ENCODE measurements at regions not wholly inside any gene's neighbourhood (a gene's known extent, or its start where the extent isn't known, plus 50 kb on each side); places are given as distances from the start of the nearest gene placed in this dataset.

GRCh38 chr9:108262836-108263235 is 593.0 kb downstream of the ACTL7B start:
- Histone ChIP-seq H3K27ac (no peak overlapping the region), H3K36me3 (ENCODE audit: insufficient read depth in 1 of 2, low read depth in 1 of 2) (no peaks in the 10 kb centered on the region), H3K9me3 (no peaks in the 10 kb centered on the region), H3K4me3 (no peak overlapping the region), H3K4me1 (no peaks in the 10 kb centered on the region), H3K27me3 (ENCODE audit: insufficient read depth in 3 of 3, low read length in 2 of 3) (no peaks in the 10 kb centered on the region)
- intact Hi-C loops (cut with DNase I) = loop anchor here in 1 of 2 donors (10.0 kb wide), 1 partner anchor 118 kb away; no protein-coding TSS in a partner anchor
- TF ChIP-seq CTCF (IDR thresholded peaks at IDR 0.05) = no peak
- no peak for ATAC-seq
- WGBS, 3 donors = 96 to 99% (median 98%) methylated on average over 9 of the region's 9 CpGs
- no peak for DNase-seq

- ATAC-seq (no peak), DNase-seq (no peak)
- Histone ChIP-seq H3K4me3 (no peak overlapping the region), H3K36me3 (ENCODE audit: insufficient read depth in 1 of 2, low read depth in 1 of 2) (no peaks in the 10 kb centered on the region), H3K27ac (no peak overlapping the region), H3K27me3 (ENCODE audit: insufficient read depth in 3 of 3, low read length in 2 of 3) (no peaks in the 10 kb centered on the region), H3K4me1 (no peaks in the 10 kb centered on the region), H3K9me3 (no peaks in the 10 kb centered on the region)
- TF ChIP-seq CTCF (IDR thresholded peaks at IDR 0.05) = no peak
- WGBS, 3 donors = 79 to 93% (median 86%) methylated on average over 5 of the region's 5 CpGs
- intact Hi-C loops (cut with DNase I) = loop anchor here (10.0 kb wide), 2 partner anchors 115 to 155 kb away; no protein-coding TSS in a partner anchor
These were observed 595.7 kb downstream of the ACTL7B start for GRCh38 chr9:108259917-108260675.

DNA sequence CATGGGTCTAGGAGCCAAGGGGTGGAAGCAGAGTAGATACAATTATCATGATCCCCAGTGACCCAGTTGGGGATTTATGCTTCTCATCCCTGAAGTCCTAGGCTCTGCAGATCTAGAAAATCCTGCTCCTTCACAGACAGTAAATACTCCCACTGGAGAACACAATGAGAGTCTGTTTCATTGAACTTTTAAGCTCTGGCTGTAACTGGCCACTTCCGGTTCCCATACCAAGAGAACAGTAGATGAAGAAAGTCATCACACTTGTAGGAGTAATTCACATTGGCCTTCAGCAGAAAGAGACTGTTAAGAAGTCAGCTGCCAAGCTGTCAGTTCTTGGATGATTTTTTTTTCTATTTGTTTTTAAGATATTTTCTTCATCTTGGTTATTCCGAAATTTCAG is 597.1 kb downstream of the ACTL7B start:
- ATAC-seq (no peak), DNase-seq (no peak)
- TF ChIP-seq CTCF (IDR thresholded peaks at IDR 0.05) = no peak
- 67 to 80% (median 71%) methylated on average over 2 of the region's 2 CpGs for WGBS, 3 donors
- no peaks in the 10 kb centered on the region for H3K27me3 ChIP-seq (ENCODE audit: insufficient read depth in 3 of 3, low read length in 2 of 3)
- H3K4me3 ChIP-seq = no peak overlapping the region
- H3K9me3 ChIP-seq = no peaks in the 10 kb centered on the region
- intact Hi-C loops (cut with DNase I) = loop anchor here in 1 of 2 donors (10.0 kb wide), 1 partner anchor 154 kb away; no protein-coding TSS in a partner anchor
- H3K36me3 ChIP-seq (ENCODE audit: insufficient read depth in 1 of 2, low read depth in 1 of 2) = no peaks in the 10 kb centered on the region
- H3K4me1 ChIP-seq = no peaks in the 10 kb centered on the region
- no peak overlapping the region for H3K27ac ChIP-seq

GRCh38 chr9:108257382-108257781 is 598.4 kb downstream of the ACTL7B start:
- H3K36me3 ChIP-seq (ENCODE audit: insufficient read depth in 1 of 2, low read depth in 1 of 2) = no peaks in the 10 kb centered on the region
- intact Hi-C loops (cut with DNase I) = loop anchor here in 1 of 2 donors (10.0 kb wide), 1 partner anchor 153 kb away; no protein-coding TSS in a partner anchor
- no peak overlapping the region for H3K4me3 ChIP-seq
- no peaks in the 10 kb centered on the region for H3K27me3 ChIP-seq (ENCODE audit: insufficient read depth in 3 of 3, low read length in 2 of 3)
- no peaks in the 10 kb centered on the region for H3K9me3 ChIP-seq
- no peak overlapping the region for H3K27ac ChIP-seq
- WGBS, 3 donors = 80 to 85% (median 83%) methylated on average over 5 of the region's 5 CpGs
- no peak for ATAC-seq
- no peak for DNase-seq
- no peaks in the 10 kb centered on the region for H3K4me1 ChIP-seq
- TF ChIP-seq CTCF (IDR thresholded peaks at IDR 0.05) = no peak
